ENCODE measurements at regions not wholly inside any gene's neighbourhood (a gene's known extent, or its start where the extent isn't known, plus 50 kb on each side); places are given as distances from the start of the nearest gene placed in this dataset.

DNA sequence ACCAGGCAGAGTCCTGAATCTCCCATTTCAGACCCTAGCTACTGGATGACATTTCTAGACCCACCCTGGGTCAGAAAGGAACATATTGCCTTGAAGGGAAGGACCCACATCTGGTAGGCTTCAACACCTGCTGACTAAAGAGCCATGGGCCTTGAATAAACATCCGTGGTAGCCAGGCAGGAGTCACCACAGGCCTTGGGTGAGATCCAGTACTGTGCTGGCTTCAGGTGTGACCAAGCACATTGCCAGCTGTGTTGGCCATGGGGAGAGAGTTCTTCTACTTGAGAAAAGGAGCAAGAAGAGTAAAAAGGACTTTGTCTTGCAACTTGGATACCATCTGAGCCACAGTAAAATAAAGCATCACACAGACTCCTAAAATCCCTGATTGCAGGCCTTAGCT, 332.6 kb downstream of the SLC16A7 start:
- Histone ChIP-seq H2AFZ (ENCODE audit: low read depth, low read length, poor library complexity, severe bottlenecking) (no peak overlapping the region), H4K20me1 (ENCODE audit: insufficient read depth) (no peaks in the 10 kb centered on the region)
- CTCF ChIA-PET, result no interaction called here

More for the DNA sequence above, 332.6 kb downstream of the SLC16A7 start:
- Histone ChIP-seq H3K27ac (ENCODE audit: low read depth, low read length) (no peak overlapping the region), H3K79me2 (ENCODE audit: insufficient read depth, low read length) (no peaks in the 10 kb centered on the region), H3K27me3 (ENCODE audit: insufficient read depth, low read length) (no peaks in the 10 kb centered on the region), H3K4me2 (ENCODE audit: low read length) (no peak overlapping the region), H3K36me3 (ENCODE audit: control insufficient read depth in 1 of 2, insufficient read depth in 2 of 2, low read length in 2 of 2) (no peaks in the 10 kb centered on the region), H3K9ac (ENCODE audit: low read length) (no peak overlapping the region), H3K4me1 (ENCODE audit: control insufficient read depth in 1 of 2, insufficient read depth in 2 of 2, low read length in 2 of 2) (peaks cover 0 to 10% of the 10 kb centered on the region in 2 experiments; a peak in 2 of 4 replicates), H3K4me3 (replicated peaks in 1 of 2; ENCODE audit: low read depth in 1 of 2, low read length in 2 of 2) (no peak overlapping the region), H3K9me3 (ENCODE audit: control insufficient read depth in 1 of 2, insufficient read depth in 1 of 2, low read depth in 1 of 2, low read length in 2 of 2) (no peaks in the 10 kb centered on the region), H3K9me2 (ENCODE audit: insufficient read depth) (no peaks in the 10 kb centered on the region)
- BruUV-seq (replicated peaks), result no TSS peak
- ChIA-PET POLR2A (no interaction called here), RAD21 (ENCODE audit: low non-redundant PET in 1 of 2, low total read pairs in 2 of 2, uncharacterized antibody in 2 of 2, unreplicated experiment in 2 of 2) (no interaction called here)
- DNase-seq (ENCODE audit: low read depth, low spot score) (no peak), ATAC-seq (no peak)
- intact Hi-C loops (cut with micrococcal nuclease), result no loop called here
- TF ChIP-seq, protein P1, sequence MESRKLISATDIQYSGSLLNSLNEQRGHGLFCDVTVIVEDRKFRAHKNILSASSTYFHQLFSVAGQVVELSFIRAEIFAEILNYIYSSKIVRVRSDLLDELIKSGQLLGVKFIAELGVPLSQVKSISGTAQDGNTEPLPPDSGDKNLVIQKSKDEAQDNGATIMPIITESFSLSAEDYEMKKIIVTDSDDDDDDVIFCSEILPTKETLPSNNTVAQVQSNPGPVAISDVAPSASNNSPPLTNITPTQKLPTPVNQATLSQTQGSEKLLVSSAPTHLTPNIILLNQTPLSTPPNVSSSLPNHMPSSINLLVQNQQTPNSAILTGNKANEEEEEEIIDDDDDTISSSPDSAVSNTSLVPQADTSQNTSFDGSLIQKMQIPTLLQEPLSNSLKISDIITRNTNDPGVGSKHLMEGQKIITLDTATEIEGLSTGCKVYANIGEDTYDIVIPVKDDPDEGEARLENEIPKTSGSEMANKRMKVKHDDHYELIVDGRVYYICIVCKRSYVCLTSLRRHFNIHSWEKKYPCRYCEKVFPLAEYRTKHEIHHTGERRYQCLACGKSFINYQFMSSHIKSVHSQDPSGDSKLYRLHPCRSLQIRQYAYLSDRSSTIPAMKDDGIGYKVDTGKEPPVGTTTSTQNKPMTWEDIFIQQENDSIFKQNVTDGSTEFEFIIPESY (IDR thresholded peaks at IDR 0.05; ENCODE audit: extremely low read depth, insufficient replicate concordance, low read length), result no peak
- no peak for TF ChIP-seq POLR2AphosphoS5 (IDR thresholded peaks at IDR 0.05; ENCODE audit: low read depth, low read length)
- TF ChIP-seq ZFX (IDR thresholded peaks at IDR 0.05), result no peak
- TF ChIP-seq EZH2phosphoT487 (IDR thresholded peaks at IDR 0.05; ENCODE audit: borderline replicate concordance), result no peak
- no peak for TF ChIP-seq EZH2 (IDR thresholded peaks at IDR 0.05)
- TF ChIP-seq YY1 (IDR thresholded peaks at IDR 0.05; ENCODE audit: extremely low read depth, insufficient replicate concordance, low read depth, low read length), result no peak
- no peak for TF ChIP-seq TCF7L2 (IDR thresholded peaks at IDR 0.05; ENCODE audit: borderline replicate concordance, extremely low read depth, insufficient read depth, insufficient read length)
- no peak for TF ChIP-seq JUND (IDR thresholded peaks at IDR 0.05)
- TF ChIP-seq SIN3A (IDR thresholded peaks at IDR 0.05; ENCODE audit: low read depth), result no peak
- TF ChIP-seq, protein P2, sequence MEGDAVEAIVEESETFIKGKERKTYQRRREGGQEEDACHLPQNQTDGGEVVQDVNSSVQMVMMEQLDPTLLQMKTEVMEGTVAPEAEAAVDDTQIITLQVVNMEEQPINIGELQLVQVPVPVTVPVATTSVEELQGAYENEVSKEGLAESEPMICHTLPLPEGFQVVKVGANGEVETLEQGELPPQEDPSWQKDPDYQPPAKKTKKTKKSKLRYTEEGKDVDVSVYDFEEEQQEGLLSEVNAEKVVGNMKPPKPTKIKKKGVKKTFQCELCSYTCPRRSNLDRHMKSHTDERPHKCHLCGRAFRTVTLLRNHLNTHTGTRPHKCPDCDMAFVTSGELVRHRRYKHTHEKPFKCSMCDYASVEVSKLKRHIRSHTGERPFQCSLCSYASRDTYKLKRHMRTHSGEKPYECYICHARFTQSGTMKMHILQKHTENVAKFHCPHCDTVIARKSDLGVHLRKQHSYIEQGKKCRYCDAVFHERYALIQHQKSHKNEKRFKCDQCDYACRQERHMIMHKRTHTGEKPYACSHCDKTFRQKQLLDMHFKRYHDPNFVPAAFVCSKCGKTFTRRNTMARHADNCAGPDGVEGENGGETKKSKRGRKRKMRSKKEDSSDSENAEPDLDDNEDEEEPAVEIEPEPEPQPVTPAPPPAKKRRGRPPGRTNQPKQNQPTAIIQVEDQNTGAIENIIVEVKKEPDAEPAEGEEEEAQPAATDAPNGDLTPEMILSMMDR (IDR thresholded peaks at IDR 0.05 in 2 of 3, conservative IDR thresholded peaks at IDR 0.05 in 1 of 3; ENCODE audit: borderline replicate concordance in 1 of 3, insufficient read depth in 1 of 3, low read depth in 2 of 3, low read length in 2 of 3), result no peak
- TF ChIP-seq CBX3 (IDR thresholded peaks at IDR 0.05; ENCODE audit: low read depth), result no peak
- TF ChIP-seq ZNF274 (IDR thresholded peaks at IDR 0.05; ENCODE audit: low read depth, low read length), result no peak
- TF ChIP-seq, protein P3, sequence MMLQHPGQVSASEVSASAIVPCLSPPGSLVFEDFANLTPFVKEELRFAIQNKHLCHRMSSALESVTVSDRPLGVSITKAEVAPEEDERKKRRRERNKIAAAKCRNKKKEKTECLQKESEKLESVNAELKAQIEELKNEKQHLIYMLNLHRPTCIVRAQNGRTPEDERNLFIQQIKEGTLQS (IDR thresholded peaks at IDR 0.05), result no peak
- TF ChIP-seq, protein P4, sequence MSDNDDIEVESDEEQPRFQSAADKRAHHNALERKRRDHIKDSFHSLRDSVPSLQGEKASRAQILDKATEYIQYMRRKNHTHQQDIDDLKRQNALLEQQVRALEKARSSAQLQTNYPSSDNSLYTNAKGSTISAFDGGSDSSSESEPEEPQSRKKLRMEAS (IDR thresholded peaks at IDR 0.05), result no peak
- TF ChIP-seq FOSL1 (IDR thresholded peaks at IDR 0.05; ENCODE audit: low read depth), result no peak
- TF ChIP-seq SRF (IDR thresholded peaks at IDR 0.05; ENCODE audit: low read depth), result no peak
